T-cell (primary cell): ENCODE measurements at regions not wholly inside any gene's neighbourhood (a gene's known extent, or its start where the extent isn't known, plus 50 kb on each side); places are given as distances from the start of the nearest gene placed in this dataset.

Source experiments
- ATAC-seq, 4 experiments: fragments of 200-7000 bp in 3 of 4; fragments of 150-1000 bp in 1 of 4; cut with Tn5 transposase; replicated peaks in 1 of 4; 1 replicate in 3 of 4; 2 replicates in 1 of 4; pipeline ENCODE4 v1.10.0; 2021; ENCODE audit warnings: moderate library complexity in 3 of 4, mild to moderate bottlenecking in 2 of 4, moderate number of reproducible peaks in 1 of 4
- CTCF ChIA-PET, 2 donors: fragments of 300-600 bp; sonication (Branson Sonifier 250); formaldehyde crosslinking; loops; one replicate each; lab custom pipeline; 2022; ENCODE audit warnings: antibody characterized with exemption in 2 of 2; lab: Charles Lee
- POLR2A ChIA-PET, 2 donors: fragments of 300-600 bp; sonication (Branson Sonifier 250); formaldehyde crosslinking; loops; one replicate each; lab custom pipeline; 2022; ENCODE audit warnings: antibody characterized with exemption in 2 of 2; lab: Charles Lee
- DNase-seq, 35 experiments: peaks; one replicate each; pipeline versions ENCODE4 v3.0.0 to v3.0.0-alpha.2; 2013 to 2023
- H3K27ac ChIP-seq: one replicate; pipeline ENCODE4 v1.5.1; 2013; ENCODE audit warnings: low read length
- H3K27me3 ChIP-seq, 2 experiments: replicated peaks in 1 of 2; 1 replicate in 1 of 2; 2 replicates in 1 of 2; pipeline versions ENCODE4 v1.6.1 to v1.7.0; 2013; ENCODE audit warnings: low read length in 1 of 2, mixed read lengths in 1 of 2; ENCODE audit not compliant: control insufficient read depth in 2 of 2, insufficient read depth in 2 of 2; ENCODE audit errors: extremely low read depth in 1 of 2
- H3K36me3 ChIP-seq, 2 donors: 1 replicate in 1 of 2; 2 replicates in 1 of 2; pipeline versions ENCODE4 v1.6.1 to v1.7.0; 2013; ENCODE audit warnings: low read length in 1 of 2; ENCODE audit not compliant: control insufficient read depth in 2 of 2, insufficient read depth in 1 of 2; ENCODE audit errors: extremely low read depth in 1 of 2
- H3K4me1 ChIP-seq, 2 experiments: 1 replicate in 1 of 2; 2 replicates in 1 of 2; pipeline versions ENCODE4 v1.6.1 to v1.7.0; 2013; ENCODE audit warnings: low read length in 2 of 2, mixed read lengths in 1 of 2; ENCODE audit not compliant: insufficient read depth in 2 of 2, control insufficient read depth in 1 of 2; ENCODE audit errors: extremely low read depth in 1 of 2
- H3K4me3 ChIP-seq, 2 donors: 1 replicate in 1 of 2; 2 replicates in 1 of 2; pipeline versions ENCODE4 v1.5.1 to v1.7.0; 2013; ENCODE audit warnings: mild to moderate bottlenecking in 2 of 2, low read length in 1 of 2, moderate library complexity in 1 of 2; ENCODE audit not compliant: control insufficient read depth in 1 of 2; ENCODE audit errors: extremely low read depth in 1 of 2
- H3K9me3 ChIP-seq: 2 replicates; pipeline ENCODE4 v1.7.0; 2013
- H3K27ac Mint-ChIP-seq, 2 donors: one replicate each; pipeline ENCODE4 v1.8.0; 2020 to 2021; ENCODE audit warnings: mild to moderate bottlenecking in 2 of 2, mixed read lengths in 2 of 2
- H3K27me3 Mint-ChIP-seq, 2 donors: one replicate each; pipeline ENCODE4 v1.8.0; 2021 to 2022; ENCODE audit warnings: mixed read lengths in 2 of 2
- H3K36me3 Mint-ChIP-seq: one replicate; pipeline ENCODE4 v1.8.0; 2021; ENCODE audit warnings: mixed read lengths
- H3K4me1 Mint-ChIP-seq, 3 donors: one replicate each; pipeline ENCODE4 v1.8.0; 2020 to 2022; ENCODE audit warnings: mixed read lengths in 3 of 3, mild to moderate bottlenecking in 1 of 3
- H3K4me3 Mint-ChIP-seq, 3 donors: one replicate each; pipeline ENCODE4 v1.8.0; 2020 to 2022; ENCODE audit warnings: mild to moderate bottlenecking in 3 of 3, mixed read lengths in 3 of 3, moderate library complexity in 3 of 3
- H3K9me3 Mint-ChIP-seq, 3 donors: one replicate each; pipeline ENCODE4 v1.8.0; 2020 to 2022; ENCODE audit warnings: mixed read lengths in 3 of 3
- WGBS: methylation state at CpG from one replicate; pipeline ENCODE4 v1.1.5; 2013; ENCODE audit warnings: missing lambda C conversion rate; ENCODE audit not compliant: insufficient coverage; 5-methylcytosine and 5-hydroxymethylcytosine counted together

GRCh38 chr22:25359601-25360261, 140.3 kb downstream of the CRYBB2 start:
- H3K4me3 Mint-ChIP-seq, result no peak overlapping the region
- Histone ChIP-seq H3K4me3 (no peak overlapping the region), H3K4me1 (peaks cover 0 to 9% of the 10 kb centered on the region in 2 experiments), H3K36me3 (peaks cover 6 to 25% of the 10 kb centered on the region in 2 donors), H3K9me3 (no peaks in the 10 kb centered on the region), H3K27ac (no peak overlapping the region), H3K27me3 (no peaks in the 10 kb centered on the region)
- no peak overlapping the region for H3K27ac Mint-ChIP-seq
- POLR2A ChIA-PET, result interaction anchor here in 1 of 2 donors (0.7 kb wide), 1 partner anchor 26 kb away, joined by 3 read pairs; no protein-coding TSS in a partner anchor
- peaks cover 2 to 10% (median 7%) of the 10 kb centered on the region in 3 donors for H3K4me1 Mint-ChIP-seq
- no peak for ATAC-seq
- CTCF ChIA-PET, result no interaction called here
- 98% methylated on average over 26 of the region's 26 CpGs for WGBS
- H3K27me3 Mint-ChIP-seq, result no peaks in the 10 kb centered on the region
- H3K9me3 Mint-ChIP-seq, result no peaks in the 10 kb centered on the region
- peaks cover 29% of the 10 kb centered on the region for H3K36me3 Mint-ChIP-seq
- DNase-seq, result no peak

- WGBS, result 98% methylated on average over 6 of the region's 12 CpGs
Observed at GRCh38 chr22:25360411-25360810, 141.0 kb downstream of the CRYBB2 start.

DNA sequence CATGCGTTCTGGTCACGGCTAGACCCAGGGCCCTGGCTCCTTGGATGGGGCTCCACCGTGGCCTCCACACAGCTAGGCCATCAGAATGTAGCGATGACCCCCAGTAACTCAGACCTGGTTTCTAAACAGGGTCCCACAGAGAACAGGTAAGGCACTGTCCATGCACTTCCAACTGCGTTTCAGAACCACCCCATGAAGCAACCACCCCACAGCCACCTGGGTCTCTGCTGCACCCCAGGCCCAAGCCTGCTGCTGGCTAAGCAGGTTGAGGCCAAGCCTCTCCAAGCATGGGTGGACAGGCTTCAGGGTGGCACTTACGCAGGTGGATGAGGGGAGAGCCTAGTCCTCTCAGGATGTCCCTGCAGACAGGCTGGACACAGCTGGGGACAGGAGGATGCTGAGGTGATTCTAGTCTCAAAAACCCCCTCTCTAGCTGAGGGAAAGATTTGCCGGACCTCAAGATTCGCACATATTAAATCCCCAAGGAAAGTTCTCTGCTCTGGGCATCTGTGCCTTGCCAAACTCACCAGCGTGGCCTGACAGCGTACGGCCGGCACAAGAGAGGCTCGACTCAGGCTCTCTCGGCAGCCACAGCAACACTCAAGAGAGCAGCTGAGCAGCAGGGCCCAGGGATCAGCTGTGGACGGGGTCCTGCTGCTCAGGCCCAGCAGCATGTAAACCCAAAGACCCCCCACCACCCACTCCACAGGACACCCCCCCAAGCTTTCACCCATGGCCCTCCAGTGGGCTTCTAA, 141.6 kb downstream of the CRYBB2 start:
- no peak for DNase-seq
- Histone ChIP-seq H3K27ac (no peak overlapping the region), H3K36me3 (peaks cover 6 to 22% of the 10 kb centered on the region in 2 donors), H3K4me3 (no peak overlapping the region), H3K27me3 (no peaks in the 10 kb centered on the region), H3K4me1 (peaks cover 0 to 9% of the 10 kb centered on the region in 2 experiments), H3K9me3 (no peaks in the 10 kb centered on the region)
- ChIA-PET POLR2A (interaction anchor here in 1 of 2 donors (0.5 kb wide), 1 partner anchor 505 kb away, joined by 4 read pairs; no protein-coding TSS in a partner anchor), CTCF (no interaction called here)
- no peak for ATAC-seq
- no peak overlapping the region for H3K4me3 Mint-ChIP-seq
- peaks cover 2 to 10% (median 7%) of the 10 kb centered on the region in 3 donors for H3K4me1 Mint-ChIP-seq
- H3K27ac Mint-ChIP-seq, result no peak overlapping the region
- H3K27me3 Mint-ChIP-seq, result no peaks in the 10 kb centered on the region
- H3K9me3 Mint-ChIP-seq, result no peaks in the 10 kb centered on the region
- H3K36me3 Mint-ChIP-seq, result peaks cover 24% of the 10 kb centered on the region
- WGBS, result 95% methylated on average over 14 of the region's 15 CpGs

More at GRCh38 chr22:25360411-25360810, 141.0 kb downstream of the CRYBB2 start:
- Histone ChIP-seq H3K27me3 (no peaks in the 10 kb centered on the region), H3K4me1 (peaks cover 0 to 9% of the 10 kb centered on the region in 2 experiments), H3K9me3 (no peaks in the 10 kb centered on the region), H3K36me3 (peaks cover 6 to 22% of the 10 kb centered on the region in 2 donors), H3K27ac (no peak overlapping the region), H3K4me3 (no peak overlapping the region)
- ChIA-PET CTCF (no interaction called here), POLR2A (no interaction called here)
- no peak overlapping the region for H3K4me3 Mint-ChIP-seq
- H3K36me3 Mint-ChIP-seq, result peaks cover 27% of the 10 kb centered on the region
- no peak overlapping the region for H3K27ac Mint-ChIP-seq
- no peaks in the 10 kb centered on the region for H3K27me3 Mint-ChIP-seq
- peaks cover 2 to 10% (median 7%) of the 10 kb centered on the region in 3 donors for H3K4me1 Mint-ChIP-seq
- ATAC-seq (no peak), DNase-seq (no peak)
- no peaks in the 10 kb centered on the region for H3K9me3 Mint-ChIP-seq

- ChIA-PET CTCF (no interaction called here), POLR2A (interaction anchor here in 1 of 2 donors (0.5 kb wide), 1 partner anchor 504 kb away, joined by 4 read pairs; no protein-coding TSS in a partner anchor)
- H3K27me3 Mint-ChIP-seq, result no peaks in the 10 kb centered on the region
- DNase-seq (no peak), ATAC-seq (peak in 1 of 4 experiments; percentile 21)
- H3K4me3 Mint-ChIP-seq, result no peak overlapping the region
- peaks cover 16% of the 10 kb centered on the region for H3K36me3 Mint-ChIP-seq
- Histone ChIP-seq H3K27me3 (no peaks in the 10 kb centered on the region), H3K9me3 (no peaks in the 10 kb centered on the region), H3K4me1 (peaks cover 0 to 9% of the 10 kb centered on the region in 2 experiments), H3K36me3 (peaks cover 3 to 17% of the 10 kb centered on the region in 2 donors), H3K4me3 (no peak overlapping the region), H3K27ac (no peak overlapping the region)
- H3K4me1 Mint-ChIP-seq, result peaks cover 2 to 10% (median 7%) of the 10 kb centered on the region in 3 donors
- 47% methylated on average over 4 of the region's 4 CpGs for WGBS
- H3K9me3 Mint-ChIP-seq, result no peaks in the 10 kb centered on the region
- no peak overlapping the region for H3K27ac Mint-ChIP-seq
Observed at GRCh38 chr22:25361899-25362214, 142.4 kb downstream of the CRYBB2 start.

DNA sequence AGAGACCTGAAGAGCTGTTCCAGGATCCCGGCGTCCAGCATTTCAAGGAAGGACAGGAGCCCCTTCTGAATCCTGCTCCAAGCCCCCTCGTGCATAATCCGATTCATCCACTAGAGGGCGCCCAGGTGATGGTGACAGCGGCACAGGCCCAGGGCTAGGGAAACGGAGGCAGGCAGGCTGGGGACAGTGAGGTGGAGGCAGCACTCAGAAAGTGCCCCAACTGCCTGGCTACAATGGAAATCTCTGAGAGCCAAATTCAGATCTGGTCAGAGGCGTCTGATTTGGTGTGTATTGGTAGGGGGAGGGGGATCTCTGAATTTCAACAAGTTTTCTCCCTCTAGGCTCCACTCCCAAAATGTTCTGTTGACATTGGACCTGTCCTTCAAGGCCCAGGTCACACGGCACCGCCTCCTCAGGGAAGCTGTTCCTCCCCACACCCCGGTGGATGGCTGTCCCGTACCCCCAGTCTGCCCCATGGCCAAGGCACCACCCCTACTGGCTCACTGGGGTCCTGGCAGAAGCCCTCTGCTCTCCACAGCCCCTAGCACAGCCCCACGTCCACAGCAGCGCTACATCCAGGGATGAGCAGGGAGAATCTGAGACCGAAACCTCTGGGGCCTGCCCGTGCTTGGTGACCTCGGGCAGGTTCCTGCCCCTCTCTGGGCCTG, 142.9 kb downstream of the CRYBB2 start:
- peak in 34 of 35 experiments; percentile 10 to 73 (median 54) for DNase-seq
- ATAC-seq, result peak; percentile 53 to 72 (median 58)
- peaks cover 4 to 10% (median 7%) of the 10 kb centered on the region in 3 donors for H3K4me1 Mint-ChIP-seq
- H3K4me1 ChIP-seq, result peaks cover 0 to 9% of the 10 kb centered on the region in 2 experiments
- POLR2A ChIA-PET, result no interaction called here
- H3K27me3 Mint-ChIP-seq, result no peaks in the 10 kb centered on the region
- CTCF ChIA-PET, result no interaction called here
- H3K4me3 ChIP-seq, result no peak overlapping the region
- H3K27ac Mint-ChIP-seq, result no peak overlapping the region
- no peak overlapping the region for H3K27ac ChIP-seq
- no peaks in the 10 kb centered on the region for H3K9me3 ChIP-seq
- peaks cover 0 to 12% of the 10 kb centered on the region in 2 donors for H3K36me3 ChIP-seq
- 53% methylated on average over 10 of the region's 17 CpGs for WGBS
- peaks cover 14% of the 10 kb centered on the region for H3K36me3 Mint-ChIP-seq
- H3K9me3 Mint-ChIP-seq, result no peaks in the 10 kb centered on the region
- H3K27me3 ChIP-seq, result no peaks in the 10 kb centered on the region
- no peak overlapping the region for H3K4me3 Mint-ChIP-seq

GRCh38 chr22:25362883-25363240, 143.4 kb downstream of the CRYBB2 start:
- no peak overlapping the region for H3K4me3 ChIP-seq
- H3K4me1 ChIP-seq, result peaks cover 0 to 9% of the 10 kb centered on the region in 2 experiments
- no peak overlapping the region for H3K27ac ChIP-seq
- CTCF ChIA-PET, result no interaction called here
- ATAC-seq (no peak), DNase-seq (no peak)
- POLR2A ChIA-PET, result no interaction called here
- peaks cover 4 to 10% (median 7%) of the 10 kb centered on the region in 3 donors for H3K4me1 Mint-ChIP-seq
- H3K27me3 Mint-ChIP-seq, result no peaks in the 10 kb centered on the region
- WGBS, result 91% methylated on average over 11 of the region's 11 CpGs
- peaks cover 15% of the 10 kb centered on the region for H3K36me3 Mint-ChIP-seq
- no peaks in the 10 kb centered on the region for H3K9me3 Mint-ChIP-seq
- H3K27ac Mint-ChIP-seq, result no peak overlapping the region
- no peak overlapping the region for H3K4me3 Mint-ChIP-seq
- no peaks in the 10 kb centered on the region for H3K27me3 ChIP-seq
- H3K36me3 ChIP-seq, result peaks cover 0 to 7% of the 10 kb centered on the region in 2 donors
- no peaks in the 10 kb centered on the region for H3K9me3 ChIP-seq
